IMR-90 (cell line): ENCODE measurements at regions not wholly inside any gene's neighbourhood (a gene's known extent, or its start where the extent isn't known, plus 50 kb on each side); places are given as distances from the start of the nearest gene placed in this dataset.

ENCODE experiments used
- ATAC-seq: fragments of 200-7000 bp; cut with Tn5 transposase; 2 replicates; pipeline ENCODE4 v1.9.1; 2020; ENCODE audit warnings: low read depth, mild to moderate bottlenecking, moderate library complexity
- BruUV-seq: library from RNA; stranded (reverse); fragments of 400-500 nt; replicated peaks from 2 replicates; lab custom pipeline; 2021; lab: Mats Ljungman, UMichigan
- CTCF ChIA-PET: fragments of 300-600 bp; formaldehyde crosslinking; extraction: SDS; loops from one replicate; lab custom pipeline; 2021; ENCODE audit warnings: antibody characterized with exemption; lab: Yijun Ruan, JAX
- POLR2A ChIA-PET: fragments of 300-600 bp; sonication (Branson Sonifier 250); formaldehyde crosslinking; loops from one replicate; lab custom pipeline; 2022; ENCODE audit warnings: antibody characterized with exemption; ENCODE audit not compliant: unreplicated experiment; lab: Charles Lee
- DNase-seq: peaks from one replicate; pipeline ENCODE4 v3.0.0; 2013
- H2AFZ ChIP-seq: replicated peaks from 2 replicates; pipeline ENCODE3; 2013; ENCODE audit warnings: low read length, mild to moderate bottlenecking; ENCODE audit not compliant: poor library complexity
- H2AK5ac ChIP-seq: 2 replicates; pipeline ENCODE4 v1.6.1; 2013; ENCODE audit warnings: low read depth, low read length, inconsistent platforms
- H2AK9ac ChIP-seq: replicated peaks from 2 replicates; pipeline ENCODE3; 2013; ENCODE audit warnings: mild to moderate bottlenecking, low read depth, low read length, moderate library complexity; ENCODE audit not compliant: poor library complexity
- H2BK120ac ChIP-seq: 2 replicates; pipeline ENCODE4 v1.6.1; 2013; ENCODE audit warnings: low read depth, low read length, inconsistent platforms
- H2BK15ac ChIP-seq: 3 replicates; pipeline ENCODE4 v1.6.1; 2013; ENCODE audit warnings: low read depth, low read length, inconsistent platforms
- H2BK20ac ChIP-seq: 2 replicates; pipeline ENCODE4 v1.6.1; 2013; ENCODE audit warnings: low read depth, mild to moderate bottlenecking, inconsistent platforms, low read length, moderate library complexity
- H2BK5ac ChIP-seq: 2 replicates; pipeline ENCODE4 v1.6.1; 2013; ENCODE audit warnings: mild to moderate bottlenecking, low read depth, low read length, inconsistent platforms; ENCODE audit not compliant: poor library complexity, severe bottlenecking
- H3K14ac ChIP-seq: replicated peaks from 2 replicates; pipeline ENCODE4 v1.6.1; 2013; ENCODE audit warnings: low read depth, low read length, inconsistent platforms
- H3K18ac ChIP-seq: 2 replicates; pipeline ENCODE4 v1.6.1; 2013; ENCODE audit warnings: low read depth, low read length, control low read depth
- H3K23ac ChIP-seq: 2 replicates; pipeline ENCODE4 v1.6.1; 2013; ENCODE audit warnings: low read depth, low read length, inconsistent platforms
- H3K27ac ChIP-seq: 2 replicates; pipeline ENCODE4 v1.5.1; 2013; ENCODE audit warnings: mild to moderate bottlenecking, control low read depth, low read length; ENCODE audit not compliant: insufficient read depth
- H3K27me3 ChIP-seq: 2 replicates; pipeline ENCODE4 v1.6.1; 2013; ENCODE audit warnings: low read length; ENCODE audit not compliant: control insufficient read depth, insufficient read depth
- H3K36me3 ChIP-seq: 2 replicates; pipeline ENCODE4 v1.6.1; 2013; ENCODE audit warnings: low read length, mixed read lengths; ENCODE audit not compliant: control insufficient read depth, insufficient read depth
- H3K4ac ChIP-seq: 2 replicates; pipeline ENCODE4 v1.6.1; 2013; ENCODE audit warnings: low read depth, low read length, inconsistent platforms
- H3K4me1 ChIP-seq: 2 replicates; pipeline ENCODE4 v1.6.1; 2013; ENCODE audit warnings: low read length, mixed read lengths; ENCODE audit not compliant: control insufficient read depth, insufficient read depth
- H3K4me2 ChIP-seq: 2 replicates; pipeline ENCODE4 v1.6.1; 2013; ENCODE audit warnings: low read depth, mild to moderate bottlenecking, control low read depth, low read length, moderate library complexity
- H3K4me3 ChIP-seq: 2 replicates; pipeline ENCODE4 v1.5.1; 2013; ENCODE audit warnings: low read depth, mild to moderate bottlenecking, control low read depth, low read length, moderate library complexity; ENCODE audit not compliant: insufficient read depth
- H3K56ac ChIP-seq: 2 replicates; pipeline ENCODE4 v1.6.1; 2013; ENCODE audit warnings: low read length, inconsistent platforms; ENCODE audit not compliant: insufficient read depth; ENCODE audit errors: extremely low read depth
- H3K79me1 ChIP-seq, 2 experiments: 2 replicates each; pipeline ENCODE4 v1.6.1; 2013; ENCODE audit warnings: low read length in 2 of 2, inconsistent platforms in 1 of 2, low read depth in 1 of 2
- H3K9ac ChIP-seq: 2 replicates; pipeline ENCODE4 v1.6.1; 2013; ENCODE audit warnings: low read depth, low read length, control low read depth
- H3K9me1 ChIP-seq: 2 replicates; pipeline ENCODE4 v1.6.1; 2013; ENCODE audit warnings: low read length, inconsistent platforms; ENCODE audit not compliant: insufficient read depth
- H3K9me3 ChIP-seq: 2 replicates; pipeline ENCODE4 v1.6.1; 2013; ENCODE audit warnings: low read length; ENCODE audit not compliant: control insufficient read depth, insufficient read depth
- H4K20me1 ChIP-seq: 2 replicates; pipeline ENCODE4 v1.6.1; 2013; ENCODE audit warnings: low read length, inconsistent platforms; ENCODE audit not compliant: insufficient read depth
- H4K5ac ChIP-seq: 2 replicates; pipeline ENCODE4 v1.6.1; 2013; ENCODE audit warnings: mild to moderate bottlenecking, low read depth, low read length, control low read depth
- H4K8ac ChIP-seq, 2 experiments: 2 replicates each; pipeline ENCODE4 v1.6.1; 2013; ENCODE audit warnings: low read depth in 2 of 2, low read length in 2 of 2, control low read depth in 1 of 2, inconsistent platforms in 1 of 2
- H4K91ac ChIP-seq: 2 replicates; pipeline ENCODE4 v1.6.1; 2013; ENCODE audit warnings: low read depth, low read length, inconsistent platforms; ENCODE audit not compliant: insufficient read depth
- CHD1 ChIP-seq: IDR thresholded peaks from 2 replicates; pipeline ENCODE4 v1.6.1; 2012; ENCODE audit warnings: low read depth, low read length, improper control_type of control experiment
- ELK1 ChIP-seq: fragments of 150-350 bp; IDR thresholded peaks from 2 replicates; pipeline ENCODE4 v1.6.1; 2016; ENCODE audit warnings: low read depth, mild to moderate bottlenecking, low read length, moderate library complexity, borderline replicate concordance
- FOS ChIP-seq: fragments of 150-350 bp; IDR thresholded peaks from 2 replicates; pipeline ENCODE4 v1.6.1; 2016; ENCODE audit warnings: low read depth, low read length
- MAFK ChIP-seq: IDR thresholded peaks from 2 replicates; pipeline ENCODE4 v1.6.1; 2012; ENCODE audit warnings: low read depth, low read length, improper control_type of control experiment
- MXI1 ChIP-seq: IDR thresholded peaks from 2 replicates; pipeline ENCODE4 v1.6.1; 2012; ENCODE audit warnings: low read depth, mild to moderate bottlenecking, low read length, moderate library complexity, borderline replicate concordance
- NFE2L2 ChIP-seq: fragments of 150-350 bp; IDR thresholded peaks from 2 replicates; pipeline ENCODE4 v1.6.1; 2016; ENCODE audit warnings: low read depth, mild to moderate bottlenecking, low read length
- POLR2A ChIP-seq: IDR thresholded peaks from 2 replicates; pipeline ENCODE4 v1.6.1; 2012; ENCODE audit warnings: mild to moderate bottlenecking, low read depth, low read length
- RAD21 ChIP-seq: IDR thresholded peaks from 2 replicates; pipeline ENCODE4 v1.6.1; 2012; ENCODE audit warnings: low read length, improper control_type of control experiment
- RCOR1 ChIP-seq: IDR thresholded peaks from 2 replicates; pipeline ENCODE4 v1.6.1; 2012; ENCODE audit warnings: mild to moderate bottlenecking, low read length, improper control_type of control experiment; ENCODE audit not compliant: insufficient replicate concordance
- SMC3 ChIP-seq: fragments of 150-350 bp; IDR thresholded peaks from 2 replicates; pipeline ENCODE4 v1.6.1; 2016; ENCODE audit warnings: low read depth, mild to moderate bottlenecking, antibody characterized with exemption, low read length, moderate library complexity
- WGBS, 2 experiments: methylation state at CpG; one replicate each; pipeline versions ENCODE4 v1.1.5 to v1.1.7; 2013; ENCODE audit warnings: missing lambda C conversion rate in 2 of 2; ENCODE audit not compliant: insufficient read length in 1 of 2; ENCODE audit errors: extremely low coverage in 2 of 2; 5-methylcytosine and 5-hydroxymethylcytosine counted together
- dilution Hi-C: fragments of 300-500 bp; cut with HindIII; formaldehyde crosslinking; loops from one replicate; pipeline ENCODE4 v1.14.3; 2018; ENCODE audit warnings: low sequenced_read_pairs; ENCODE audit not compliant: unreplicated experiment
- in situ Hi-C: fragments of 300-500 bp; cut with MboI; formaldehyde crosslinking; loops from 3 replicates; pipeline ENCODE4 v1.14.3; 2019; ENCODE audit warnings: low sequenced_read_pairs, inconsistent platforms, mixed read lengths
- intact Hi-C: fragments of 100-400 bp; cut with micrococcal nuclease; formaldehyde crosslinking; loops from 2 replicates; pipeline ENCODE4 v1.10.0; 2022
- TF ChIP-seq, protein P1 (sequence below): conservative IDR thresholded peaks from 2 replicates; pipeline ENCODE4 v1.5.1; 2012; ENCODE audit warnings: mild to moderate bottlenecking, low read depth, low read length, improper control_type of control experiment
- TF ChIP-seq, protein P2 (sequence below): fragments of 150-350 bp; IDR thresholded peaks from 2 replicates; pipeline ENCODE4 v1.6.1; 2017; ENCODE audit warnings: mild to moderate bottlenecking, antibody characterized with exemption, low read length, low read depth

DNA sequence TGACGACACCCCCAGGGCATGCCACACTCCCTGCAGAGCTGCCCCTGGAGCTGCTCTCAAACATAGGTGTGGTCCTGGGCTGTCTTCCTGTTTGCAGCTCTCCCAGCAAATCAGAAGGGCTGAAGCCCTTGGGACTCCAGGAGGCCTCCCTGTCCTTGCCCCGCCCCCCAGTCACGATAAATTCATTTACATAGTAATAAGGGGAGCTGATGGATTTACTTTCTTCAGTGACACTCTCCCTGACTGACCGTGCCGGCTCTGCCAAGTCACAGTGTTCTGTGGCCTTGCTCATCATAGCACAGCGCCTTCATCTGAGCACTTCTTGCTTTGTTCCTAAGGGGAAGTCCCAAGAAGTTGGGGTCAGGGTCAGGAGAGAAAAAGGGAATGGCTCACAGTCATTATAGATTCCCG lies 121.4 kb downstream of the ENC1 start:
- Histone ChIP-seq H3K4me1 (peaks cover 6% of the 10 kb centered on the region), H3K9me1 (peaks cover 4% of the 10 kb centered on the region), H2BK120ac (no peak overlapping the region), H3K4ac (no peak overlapping the region), H3K56ac (no peak overlapping the region), H3K79me1 (no peaks in the 10 kb centered on the region), H2BK15ac (no peak overlapping the region), H2AK5ac (no peak overlapping the region), H3K27me3 (no peaks in the 10 kb centered on the region; the same call in 1 of the 2 replicates), H3K9me3 (peaks cover 6% of the 10 kb centered on the region), H3K4me3 (no peak overlapping the region), H3K36me3 (no peaks in the 10 kb centered on the region), H2AFZ (no peak overlapping the region), H4K91ac (no peak overlapping the region), H3K9ac (no peak overlapping the region), H4K5ac (no peak overlapping the region), H4K20me1 (no peaks in the 10 kb centered on the region), H3K14ac (no peak overlapping the region), H2AK9ac (no peak overlapping the region), H4K8ac (no peak overlapping the region), H2BK5ac (no peak overlapping the region), H3K23ac (no peak overlapping the region), H3K27ac (no peak overlapping the region), H3K18ac (no peak overlapping the region), H3K4me2 (no peak overlapping the region), H2BK20ac (no peak overlapping the region)
- intact Hi-C loops, result no loop called here
- no TSS peak for BruUV-seq
- WGBS, 2 experiments, result no CpG with 5 or more reads among the region's 7 CpGs
- ATAC-seq, result no peak
- DNase-seq, result no peak
- TF ChIP-seq, protein P1, sequence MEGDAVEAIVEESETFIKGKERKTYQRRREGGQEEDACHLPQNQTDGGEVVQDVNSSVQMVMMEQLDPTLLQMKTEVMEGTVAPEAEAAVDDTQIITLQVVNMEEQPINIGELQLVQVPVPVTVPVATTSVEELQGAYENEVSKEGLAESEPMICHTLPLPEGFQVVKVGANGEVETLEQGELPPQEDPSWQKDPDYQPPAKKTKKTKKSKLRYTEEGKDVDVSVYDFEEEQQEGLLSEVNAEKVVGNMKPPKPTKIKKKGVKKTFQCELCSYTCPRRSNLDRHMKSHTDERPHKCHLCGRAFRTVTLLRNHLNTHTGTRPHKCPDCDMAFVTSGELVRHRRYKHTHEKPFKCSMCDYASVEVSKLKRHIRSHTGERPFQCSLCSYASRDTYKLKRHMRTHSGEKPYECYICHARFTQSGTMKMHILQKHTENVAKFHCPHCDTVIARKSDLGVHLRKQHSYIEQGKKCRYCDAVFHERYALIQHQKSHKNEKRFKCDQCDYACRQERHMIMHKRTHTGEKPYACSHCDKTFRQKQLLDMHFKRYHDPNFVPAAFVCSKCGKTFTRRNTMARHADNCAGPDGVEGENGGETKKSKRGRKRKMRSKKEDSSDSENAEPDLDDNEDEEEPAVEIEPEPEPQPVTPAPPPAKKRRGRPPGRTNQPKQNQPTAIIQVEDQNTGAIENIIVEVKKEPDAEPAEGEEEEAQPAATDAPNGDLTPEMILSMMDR, result no peak
- TF ChIP-seq SMC3, result no peak
- TF ChIP-seq RCOR1, result no peak
- TF ChIP-seq FOS, result no peak
- TF ChIP-seq POLR2A, result no peak
- no peak for TF ChIP-seq MXI1
- TF ChIP-seq CHD1, result no peak
- no peak for TF ChIP-seq MAFK
- no peak for TF ChIP-seq RAD21
- TF ChIP-seq, protein P2, sequence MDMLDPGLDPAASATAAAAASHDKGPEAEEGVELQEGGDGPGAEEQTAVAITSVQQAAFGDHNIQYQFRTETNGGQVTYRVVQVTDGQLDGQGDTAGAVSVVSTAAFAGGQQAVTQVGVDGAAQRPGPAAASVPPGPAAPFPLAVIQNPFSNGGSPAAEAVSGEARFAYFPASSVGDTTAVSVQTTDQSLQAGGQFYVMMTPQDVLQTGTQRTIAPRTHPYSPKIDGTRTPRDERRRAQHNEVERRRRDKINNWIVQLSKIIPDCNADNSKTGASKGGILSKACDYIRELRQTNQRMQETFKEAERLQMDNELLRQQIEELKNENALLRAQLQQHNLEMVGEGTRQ, result no peak
- no peak for TF ChIP-seq NFE2L2
- no peak for TF ChIP-seq ELK1
- CTCF ChIA-PET, result no interaction called here
- dilution Hi-C loops, result no loop called here
- POLR2A ChIA-PET, result no interaction called here
- in situ Hi-C loops, result no loop called here
